ENCODE measurements at regions not wholly inside any gene's neighbourhood (a gene's known extent, or its start where the extent isn't known, plus 50 kb on each side); places are given as distances from the start of the nearest gene placed in this dataset.
A peak's percentile ranks its signal among the peaks of the same experiment; 100 is the strongest.
"Not testable (repeated sequence)": the region's sequence is repeated elsewhere in the genome, so short reads cannot be mapped to it uniquely, and the experiment has no call there.

GRCh38 chr18:22504251-22505030, 86.7 kb upstream of the CTAGE1 start:
- DNase-seq = no peak

GRCh38 chr18:22505141-22505591, 87.5 kb upstream of the CTAGE1 start:
- DNase-seq = no peak

- DNase-seq = no peak
Observed at GRCh38 chr18:22507055-22507454, 89.3 kb upstream of the CTAGE1 start.

- DNase-seq = no peak
Observed at GRCh38 chr18:22509423-22509822, 91.7 kb upstream of the CTAGE1 start.

- DNase-seq = no peak
Observed at GRCh38 chr18:22510697-22511096, 93.0 kb upstream of the CTAGE1 start.

- DNase-seq = no peak
Observed at GRCh38 chr18:22513721-22514481, 96.2 kb upstream of the CTAGE1 start.

GRCh38 chr18:22514655-22515054, 96.9 kb upstream of the CTAGE1 start:
- no peak for DNase-seq

- no peak for DNase-seq
Observed at GRCh38 chr18:22515250-22515649, 97.5 kb upstream of the CTAGE1 start.

GRCh38 chr18:22517356-22517755, 99.6 kb upstream of the CTAGE1 start:
- DNase-seq = no peak

GRCh38 chr18:22521026-22521707, 103.5 kb upstream of the CTAGE1 start:
- DNase-seq = no peak

GRCh38 chr18:22523481-22523880, 105.8 kb upstream of the CTAGE1 start:
- no peak for DNase-seq

GRCh38 chr18:22524783-22525182, 107.1 kb upstream of the CTAGE1 start:
- DNase-seq = no peak

- DNase-seq = no peak
Observed at GRCh38 chr18:22525313-22525712, 107.6 kb upstream of the CTAGE1 start.

- DNase-seq = no peak
Observed at GRCh38 chr18:22525883-22526282, 108.2 kb upstream of the CTAGE1 start.

GRCh38 chr18:22528291-22528690, 110.6 kb upstream of the CTAGE1 start:
- DNase-seq = no peak

- DNase-seq = not testable (repeated sequence)
Observed at GRCh38 chr18:22534706-22535105, 117.0 kb upstream of the CTAGE1 start.

GRCh38 chr18:22536558-22536957, 118.8 kb upstream of the CTAGE1 start:
- no peak for DNase-seq

- no peak for DNase-seq
Observed at GRCh38 chr18:22538426-22538825, 120.7 kb upstream of the CTAGE1 start.

GRCh38 chr18:22539051-22539765, 121.5 kb upstream of the CTAGE1 start:
- peak; percentile 75 for DNase-seq

- no peak for DNase-seq
Observed at GRCh38 chr18:22541232-22541631, 123.5 kb upstream of the CTAGE1 start.

GRCh38 chr18:22542406-22542835, 124.7 kb upstream of the CTAGE1 start:
- DNase-seq = no peak

GRCh38 chr18:22543769-22544168, 126.1 kb upstream of the CTAGE1 start:
- DNase-seq = peak; percentile 21

All from skin of body (tissue), 1 donor.